ENCODE measurements at regions not wholly inside any gene's neighbourhood (a gene's known extent, or its start where the extent isn't known, plus 50 kb on each side); places are given as distances from the start of the nearest gene placed in this dataset.

GRCh38 chr15:72873379-72874233 lies 90.0 kb upstream of the ADPGK start:
- no peaks in the 10 kb centered on the region for H3K4me1 Mint-ChIP-seq (ENCODE audit: low read depth)
- CTCF ChIA-PET: no interaction called here
- no peaks in the 10 kb centered on the region for H3K27me3 Mint-ChIP-seq (ENCODE audit: low read depth)
- H3K4me3 Mint-ChIP-seq: no peak overlapping the region
- no peak overlapping the region for H3K27ac Mint-ChIP-seq
- no peaks in the 10 kb centered on the region for H3K36me3 Mint-ChIP-seq (ENCODE audit: low read depth)
- intact Hi-C loops (cut with micrococcal nuclease): no loop called here
- no peaks in the 10 kb centered on the region for H3K9me3 Mint-ChIP-seq
- no peak for DNase-seq

GRCh38 chr15:72872066-72872845 lies 88.7 kb upstream of the ADPGK start:
- CTCF ChIA-PET: no interaction called here
- Mint-ChIP-seq H3K9me3 (no peaks in the 10 kb centered on the region), H3K36me3 (ENCODE audit: low read depth) (no peaks in the 10 kb centered on the region), H3K27ac (no peak overlapping the region), H3K27me3 (ENCODE audit: low read depth) (no peaks in the 10 kb centered on the region), H3K4me1 (ENCODE audit: low read depth) (no peaks in the 10 kb centered on the region), H3K4me3 (no peak overlapping the region)
- no peak for DNase-seq
- intact Hi-C loops (cut with micrococcal nuclease): no loop called here

- Mint-ChIP-seq H3K27ac (no peak overlapping the region), H3K27me3 (ENCODE audit: low read depth) (no peaks in the 10 kb centered on the region), H3K36me3 (ENCODE audit: low read depth) (no peaks in the 10 kb centered on the region), H3K9me3 (no peaks in the 10 kb centered on the region), H3K4me1 (ENCODE audit: low read depth) (no peaks in the 10 kb centered on the region), H3K4me3 (no peak overlapping the region)
- CTCF ChIA-PET: no interaction called here
- intact Hi-C loops (cut with micrococcal nuclease): no loop called here
- DNase-seq: no peak
These were observed 83.5 kb upstream of the ADPGK start for GRCh38 chr15:72866866-72867616.

GRCh38 chr15:72866182-72866581 lies 82.6 kb upstream of the ADPGK start:
- H3K27ac Mint-ChIP-seq: no peak overlapping the region
- H3K36me3 Mint-ChIP-seq (ENCODE audit: low read depth): no peaks in the 10 kb centered on the region
- no peaks in the 10 kb centered on the region for H3K27me3 Mint-ChIP-seq (ENCODE audit: low read depth)
- H3K4me1 Mint-ChIP-seq (ENCODE audit: low read depth): no peaks in the 10 kb centered on the region
- no peak overlapping the region for H3K4me3 Mint-ChIP-seq
- intact Hi-C loops (cut with micrococcal nuclease): no loop called here
- no peaks in the 10 kb centered on the region for H3K9me3 Mint-ChIP-seq
- CTCF ChIA-PET: no interaction called here
- no peak for DNase-seq

- Mint-ChIP-seq H3K27ac (no peak overlapping the region), H3K4me3 (no peak overlapping the region), H3K36me3 (ENCODE audit: low read depth) (no peaks in the 10 kb centered on the region), H3K4me1 (ENCODE audit: low read depth) (no peaks in the 10 kb centered on the region), H3K9me3 (no peaks in the 10 kb centered on the region), H3K27me3 (ENCODE audit: low read depth) (peaks cover 4% of the 10 kb centered on the region)
- intact Hi-C loops (cut with micrococcal nuclease): no loop called here
- no peak for DNase-seq
- CTCF ChIA-PET: no interaction called here
These were observed 81.9 kb upstream of the ADPGK start for GRCh38 chr15:72865486-72865885.

GRCh38 chr15:72864681-72865080 lies 81.1 kb upstream of the ADPGK start:
- Mint-ChIP-seq H3K36me3 (ENCODE audit: low read depth) (no peaks in the 10 kb centered on the region), H3K27ac (no peak overlapping the region), H3K27me3 (ENCODE audit: low read depth) (peaks cover 4% of the 10 kb centered on the region), H3K4me1 (ENCODE audit: low read depth) (no peaks in the 10 kb centered on the region), H3K9me3 (no peaks in the 10 kb centered on the region), H3K4me3 (no peak overlapping the region)
- intact Hi-C loops (cut with micrococcal nuclease): no loop called here
- CTCF ChIA-PET: no interaction called here
- DNase-seq: no peak

GRCh38 chr15:72861354-72861910 lies 77.9 kb upstream of the ADPGK start:
- Mint-ChIP-seq H3K27ac (no peak overlapping the region), H3K27me3 (ENCODE audit: low read depth) (peaks cover 4% of the 10 kb centered on the region), H3K36me3 (ENCODE audit: low read depth) (no peaks in the 10 kb centered on the region), H3K4me3 (no peak overlapping the region), H3K9me3 (no peaks in the 10 kb centered on the region), H3K4me1 (ENCODE audit: low read depth) (no peaks in the 10 kb centered on the region)
- no peak for DNase-seq
- intact Hi-C loops (cut with micrococcal nuclease): no loop called here
- CTCF ChIA-PET: no interaction called here

GRCh38 chr15:72859757-72860145 lies 76.2 kb upstream of the ADPGK start:
- DNase-seq: no peak
- peaks cover 4% of the 10 kb centered on the region for H3K27me3 Mint-ChIP-seq (ENCODE audit: low read depth)
- no peaks in the 10 kb centered on the region for H3K4me1 Mint-ChIP-seq (ENCODE audit: low read depth)
- no peak overlapping the region for H3K4me3 Mint-ChIP-seq
- CTCF ChIA-PET: no interaction called here
- H3K36me3 Mint-ChIP-seq (ENCODE audit: low read depth): no peaks in the 10 kb centered on the region
- H3K27ac Mint-ChIP-seq: no peak overlapping the region
- no peaks in the 10 kb centered on the region for H3K9me3 Mint-ChIP-seq
- intact Hi-C loops (cut with micrococcal nuclease): no loop called here

- H3K4me3 Mint-ChIP-seq: no peak overlapping the region
- no peaks in the 10 kb centered on the region for H3K9me3 Mint-ChIP-seq
- H3K27me3 Mint-ChIP-seq (ENCODE audit: low read depth): peaks cover 4% of the 10 kb centered on the region
- no peak overlapping the region for H3K27ac Mint-ChIP-seq
- H3K4me1 Mint-ChIP-seq (ENCODE audit: low read depth): no peaks in the 10 kb centered on the region
- intact Hi-C loops (cut with micrococcal nuclease): no loop called here
- H3K36me3 Mint-ChIP-seq (ENCODE audit: low read depth): no peaks in the 10 kb centered on the region
- DNase-seq: no peak
- CTCF ChIA-PET: no interaction called here
These were observed 75.6 kb upstream of the ADPGK start for GRCh38 chr15:72859017-72859756.

- Mint-ChIP-seq H3K27ac (no peak overlapping the region), H3K36me3 (ENCODE audit: low read depth) (no peaks in the 10 kb centered on the region), H3K27me3 (ENCODE audit: low read depth) (peaks cover 10% of the 10 kb centered on the region), H3K4me3 (no peak overlapping the region), H3K9me3 (no peaks in the 10 kb centered on the region), H3K4me1 (ENCODE audit: low read depth) (no peaks in the 10 kb centered on the region)
- DNase-seq: no peak
- intact Hi-C loops (cut with micrococcal nuclease): no loop called here
- CTCF ChIA-PET: no interaction called here
These were observed 74.6 kb upstream of the ADPGK start for GRCh38 chr15:72858205-72858604.

- Mint-ChIP-seq H3K27me3 (ENCODE audit: low read depth) (peaks cover 12% of the 10 kb centered on the region), H3K4me3 (no peak overlapping the region), H3K9me3 (no peaks in the 10 kb centered on the region), H3K4me1 (ENCODE audit: low read depth) (no peaks in the 10 kb centered on the region), H3K27ac (no peak overlapping the region), H3K36me3 (ENCODE audit: low read depth) (no peaks in the 10 kb centered on the region)
- intact Hi-C loops (cut with micrococcal nuclease): no loop called here
- CTCF ChIA-PET: no interaction called here
- DNase-seq: no peak
These were observed 73.9 kb upstream of the ADPGK start for GRCh38 chr15:72857331-72858063.
